Germinal center (tissue), 1 donor: ENCODE measurements at regions not wholly inside any gene's neighbourhood (a gene's known extent, or its start where the extent isn't known, plus 50 kb on each side); places are given as distances from the start of the nearest gene placed in this dataset.
"Not testable (repeated sequence)": the region's sequence is repeated elsewhere in the genome, so short reads cannot be mapped to it uniquely, and the experiment has no call there.

Source experiments
- DNase-seq: peaks from one replicate; pipeline ENCODE4 v3.0.0; 2012; ENCODE audit warnings: mixed read lengths, low spot score

DNA sequence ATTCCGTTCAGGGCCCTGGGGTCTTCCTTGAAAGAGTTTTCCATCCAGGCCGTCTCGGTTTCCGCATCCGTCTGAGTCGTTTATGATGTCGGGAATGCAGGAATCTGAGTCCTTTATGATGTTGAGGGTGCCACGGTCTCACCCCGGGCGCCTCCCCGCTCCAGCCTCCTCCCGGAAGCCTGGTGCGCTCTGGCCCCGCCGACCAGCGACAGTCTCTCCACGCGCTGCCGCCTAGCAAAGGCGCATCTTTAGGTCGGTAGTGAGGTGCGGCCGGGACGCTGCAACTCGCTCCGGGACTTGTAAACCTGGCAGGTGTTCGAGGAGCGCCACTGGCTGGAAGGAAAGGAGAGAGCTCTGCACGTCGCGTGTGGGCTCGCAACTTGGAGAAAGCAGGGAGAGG is 132.6 kb downstream of the FAM72C start:
- DNase-seq, result not testable (repeated sequence)

- DNase-seq, result not testable (repeated sequence)
Observed at GRCh38 chr1:143838598-143838929, 133.2 kb downstream of the FAM72C start.

DNA sequence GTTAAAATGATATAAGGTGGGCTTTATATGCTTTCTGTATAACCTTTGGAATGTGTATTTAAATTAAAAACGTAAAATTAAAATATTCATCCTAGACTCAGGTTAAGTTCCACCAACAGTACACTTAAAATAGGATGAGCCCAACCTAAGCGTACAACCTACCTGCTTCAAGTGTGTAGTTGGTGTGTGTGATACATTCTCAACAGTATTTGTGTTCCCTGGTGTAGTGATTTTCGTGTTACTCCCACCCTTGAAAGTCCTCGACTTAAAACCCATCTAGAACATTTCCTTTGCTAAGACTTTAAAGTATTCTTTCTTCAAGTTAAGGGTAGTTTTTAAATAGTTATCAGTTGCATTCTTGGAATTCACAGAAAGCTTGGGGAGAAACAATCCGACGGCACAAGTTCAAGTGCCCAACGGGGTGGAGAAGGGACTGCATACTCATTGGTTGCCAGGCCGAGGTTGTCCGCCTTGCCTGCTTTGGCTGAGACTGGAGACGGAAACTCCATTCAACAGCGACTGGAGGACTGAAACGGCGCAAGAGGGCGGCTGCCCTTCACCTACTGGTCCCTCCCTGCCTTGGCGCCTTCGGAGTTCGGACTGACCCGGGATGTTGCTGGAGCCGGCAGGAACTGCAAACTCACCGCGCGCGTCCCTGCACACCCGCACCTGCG is 133.7 kb downstream of the FAM72C start:
- not testable (repeated sequence) for DNase-seq

GRCh38 chr1:143833376-143833775 is 138.4 kb downstream of the FAM72C start:
- DNase-seq, result not testable (repeated sequence)

- DNase-seq, result not testable (repeated sequence)
Observed at GRCh38 chr1:143832379-143832716, 139.4 kb downstream of the FAM72C start.

- not testable (repeated sequence) for DNase-seq
Observed at GRCh38 chr1:143831479-143832378, 140.1 kb downstream of the FAM72C start.

- DNase-seq, result not testable (repeated sequence)
Observed at GRCh38 chr1:143826162-143826561, 145.6 kb downstream of the FAM72C start.

GRCh38 chr1:143824266-143824665 is 147.5 kb downstream of the FAM72C start:
- not testable (repeated sequence) for DNase-seq

DNA sequence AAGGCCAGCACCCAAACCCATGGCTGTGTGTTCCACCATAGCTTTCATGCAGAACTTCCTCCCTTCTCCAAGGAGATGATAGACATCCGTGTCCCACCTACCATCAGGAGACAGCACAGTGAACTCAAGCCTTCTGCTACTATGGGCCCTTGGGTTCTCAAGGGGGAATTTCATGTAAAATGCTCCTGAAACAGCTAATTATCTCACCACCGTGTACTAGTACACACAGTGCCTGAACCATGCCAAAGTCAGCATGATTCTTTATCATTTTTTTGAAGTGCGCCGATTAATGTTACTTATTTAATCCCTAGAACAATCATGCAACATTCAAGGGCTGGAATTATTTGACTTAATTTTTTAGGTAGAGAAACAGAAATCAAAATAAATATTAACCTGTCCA is 151.7 kb downstream of the FAM72C start:
- DNase-seq, result not testable (repeated sequence)

DNA sequence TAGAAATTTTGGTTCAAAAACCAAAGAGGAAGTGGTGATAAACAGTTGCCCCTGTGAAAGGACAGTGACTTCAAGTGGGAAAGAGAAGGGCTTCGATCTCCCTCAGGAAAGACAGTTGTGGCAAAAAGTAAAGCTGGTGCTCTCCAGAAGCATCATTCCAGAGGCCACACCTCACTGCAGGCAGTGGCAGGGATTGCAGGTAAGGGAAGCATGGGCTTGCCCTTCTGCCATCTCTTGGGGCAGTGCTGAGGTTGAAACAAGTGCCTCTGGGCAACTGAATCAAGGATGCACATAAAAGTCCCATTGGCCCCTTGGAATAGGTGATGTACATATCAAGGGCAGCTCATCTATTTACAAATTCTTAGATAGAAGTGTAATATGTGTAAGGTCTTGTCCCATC is 155.4 kb downstream of the FAM72C start:
- not testable (repeated sequence) for DNase-seq

- not testable (repeated sequence) for DNase-seq
Observed at GRCh38 chr1:143805374-143805773, 166.4 kb downstream of the FAM72C start.

DNA sequence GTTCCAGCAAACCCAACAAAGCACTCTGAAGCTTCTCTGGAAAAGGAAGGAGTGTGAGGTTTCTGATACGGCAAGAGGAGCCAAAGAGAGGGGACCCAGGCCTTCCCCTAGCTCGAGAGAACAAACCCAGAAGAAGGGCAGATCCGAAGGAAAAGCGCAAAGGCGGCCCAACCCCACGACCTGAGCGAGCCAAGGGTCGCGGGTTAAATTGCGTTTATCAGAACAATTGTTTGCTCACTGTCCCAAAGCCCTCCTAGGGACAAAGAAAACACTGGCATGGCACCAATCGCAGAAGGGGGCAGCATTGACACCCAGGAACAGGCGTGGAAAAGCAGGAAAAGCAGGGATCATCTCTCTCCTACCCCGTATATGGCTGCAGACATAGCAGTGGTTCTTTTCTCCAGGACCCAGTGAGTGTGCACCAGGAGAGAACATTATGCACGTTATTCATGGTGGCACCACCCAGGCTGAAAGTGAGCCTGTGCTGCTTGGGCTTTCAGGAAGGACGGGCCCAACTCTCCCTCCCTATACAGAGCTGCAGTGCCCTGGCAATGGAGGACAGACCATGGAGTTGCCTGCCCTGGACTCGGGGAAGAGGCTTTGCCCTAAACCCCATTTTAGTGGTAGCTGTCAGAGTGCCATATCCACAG is 167.0 kb downstream of the FAM72C start:
- DNase-seq, result not testable (repeated sequence)

- DNase-seq, result peak; percentile 1
Observed at GRCh38 chr1:143803927-143804411, 167.8 kb downstream of the FAM72C start.

DNA sequence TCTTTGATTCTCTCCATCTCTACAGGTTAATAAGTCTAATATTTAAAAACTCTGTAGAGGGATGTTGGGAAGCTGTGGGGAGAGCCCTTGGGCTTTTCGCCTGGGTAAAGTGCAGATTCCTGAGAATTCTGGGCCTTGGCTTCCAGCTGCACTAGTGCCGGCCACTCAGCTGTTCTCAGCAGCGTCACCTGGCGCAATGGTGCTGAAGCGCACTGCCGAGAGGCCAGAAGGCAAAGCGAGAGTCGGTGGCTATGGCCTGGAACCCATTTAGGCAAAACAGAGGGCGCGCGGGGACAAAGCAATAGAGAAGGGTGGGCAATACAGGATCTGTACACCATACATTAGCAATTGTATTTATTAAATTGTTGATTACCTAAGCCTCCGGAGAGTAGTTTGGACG is 168.7 kb downstream of the FAM72C start:
- DNase-seq, result not testable (repeated sequence)

- not testable (repeated sequence) for DNase-seq
Observed at GRCh38 chr1:143799568-143800187, 172.1 kb downstream of the FAM72C start.

DNA sequence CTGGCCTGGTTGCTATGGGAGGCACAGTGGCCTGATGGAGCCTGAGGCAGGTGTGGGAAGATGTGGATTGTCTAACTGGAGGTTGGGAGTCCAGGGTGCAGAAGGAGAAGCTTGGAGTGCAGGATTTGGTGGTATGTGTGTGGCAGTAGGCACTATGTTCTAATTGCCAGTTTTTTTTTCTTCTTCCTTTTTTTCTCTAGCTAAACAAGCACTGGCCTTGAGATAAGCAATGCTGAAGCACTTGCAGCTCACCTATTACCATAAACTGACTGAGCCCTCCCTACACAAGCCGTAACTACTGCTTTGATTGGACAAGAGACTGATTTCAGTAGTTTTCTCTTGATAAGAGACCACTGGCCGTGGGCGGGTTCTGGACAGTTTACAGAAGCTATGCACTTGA is 175.4 kb downstream of the FAM72C start:
- DNase-seq, result not testable (repeated sequence)

- not testable (repeated sequence) for DNase-seq
Observed at GRCh38 chr1:143792047-143792937, 179.5 kb downstream of the FAM72C start.

GRCh38 chr1:143786381-143786780 is 185.4 kb downstream of the FAM72C start:
- DNase-seq, result not testable (repeated sequence)

- DNase-seq, result not testable (repeated sequence)
Observed at GRCh38 chr1:143785883-143786282, 185.9 kb downstream of the FAM72C start.

DNA sequence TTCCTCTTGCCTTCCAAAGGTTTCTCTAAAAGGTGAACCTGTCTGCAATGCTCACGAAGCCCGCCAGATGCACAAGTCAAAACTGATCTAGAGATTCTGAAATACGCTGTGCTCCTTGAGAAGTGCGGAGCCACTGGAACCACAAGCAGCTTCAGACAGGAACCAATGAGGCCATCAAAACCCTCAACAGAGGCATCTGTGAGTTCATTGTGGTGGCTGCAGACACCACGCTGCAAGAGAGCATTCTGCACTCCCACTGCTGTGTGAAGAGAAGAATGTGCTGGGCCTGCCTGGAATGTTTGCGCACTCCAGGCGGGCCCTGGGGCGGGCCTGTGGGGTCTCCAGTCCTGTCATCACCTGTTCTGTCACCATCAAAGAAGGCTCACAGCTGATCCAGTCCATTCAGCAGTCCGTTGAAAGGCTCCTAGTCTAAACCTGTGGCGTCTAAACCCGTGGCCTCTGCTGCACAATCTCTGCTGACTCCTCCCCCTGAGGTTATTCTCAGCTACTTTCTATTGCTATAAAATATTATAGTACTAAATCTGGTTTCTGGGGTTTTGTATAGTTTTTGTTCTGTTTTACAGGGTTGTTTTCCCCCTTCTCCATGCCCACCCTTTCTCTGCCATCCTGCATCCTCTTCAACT is 187.4 kb downstream of the FAM72C start:
- DNase-seq, result not testable (repeated sequence)
